Nephron (organoid): ENCODE measurements at regions not wholly inside any gene's neighbourhood (a gene's known extent, or its start where the extent isn't known, plus 50 kb on each side); places are given as distances from the start of the nearest gene placed in this dataset.

Experiments
- H3K27ac Mint-ChIP-seq, 3 experiments: 2 replicates each; pipeline ENCODE4 v1.8.0; 2020; ENCODE audit warnings: mixed read lengths in 3 of 3, mild to moderate bottlenecking in 2 of 3, moderate library complexity in 1 of 3
- H3K27me3 Mint-ChIP-seq: 2 replicates; pipeline ENCODE4 v1.8.0; 2021; ENCODE audit warnings: low read depth, mild to moderate bottlenecking, moderate library complexity, mixed read lengths
- H3K36me3 Mint-ChIP-seq: 2 replicates; pipeline ENCODE4 v1.8.0; 2020; ENCODE audit warnings: low read depth, mixed read lengths
- H3K4me1 Mint-ChIP-seq: 2 replicates; pipeline ENCODE4 v1.8.0; 2020; ENCODE audit warnings: mixed read lengths
- H3K4me3 Mint-ChIP-seq, 3 experiments: 2 replicates each; pipeline ENCODE4 v1.8.0; 2020; ENCODE audit warnings: mild to moderate bottlenecking in 3 of 3, mixed read lengths in 3 of 3, moderate library complexity in 2 of 3
- H3K9me3 Mint-ChIP-seq: 2 replicates; pipeline ENCODE4 v1.8.0; 2020; ENCODE audit warnings: mixed read lengths
- TF ChIP-seq, protein P1 (sequence below), 3 experiments: fragments of 200-600 bp; sonication (generic); IDR thresholded peaks; one replicate each; pipeline ENCODE4 v1.5.0; 2021; ENCODE audit warnings: antibody characterized with exemption in 3 of 3; ENCODE audit not compliant: unreplicated experiment in 3 of 3

DNA sequence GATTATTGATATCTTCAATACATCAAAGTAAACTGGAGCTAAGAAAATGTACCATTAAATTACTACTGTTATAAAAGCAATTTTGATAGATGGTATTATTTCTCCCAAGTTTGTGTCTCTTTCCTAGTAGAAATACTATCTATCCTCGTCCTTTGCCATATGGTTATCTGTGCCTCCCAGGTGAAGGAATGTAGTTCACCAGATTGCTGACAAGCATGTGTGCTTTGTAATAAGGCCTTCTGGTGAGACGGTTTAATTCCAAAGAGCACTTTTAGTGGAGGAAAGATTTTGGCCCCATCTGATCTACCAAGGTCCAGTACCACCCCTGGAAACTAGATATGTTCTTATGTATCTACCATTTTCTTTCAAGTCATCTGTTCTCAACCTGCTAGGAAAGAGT, 243.6 kb downstream of the DLEU7 start:
- peak overlapping the region in 1 of 3 experiments; percentile 80 for H3K27ac Mint-ChIP-seq

DNA sequence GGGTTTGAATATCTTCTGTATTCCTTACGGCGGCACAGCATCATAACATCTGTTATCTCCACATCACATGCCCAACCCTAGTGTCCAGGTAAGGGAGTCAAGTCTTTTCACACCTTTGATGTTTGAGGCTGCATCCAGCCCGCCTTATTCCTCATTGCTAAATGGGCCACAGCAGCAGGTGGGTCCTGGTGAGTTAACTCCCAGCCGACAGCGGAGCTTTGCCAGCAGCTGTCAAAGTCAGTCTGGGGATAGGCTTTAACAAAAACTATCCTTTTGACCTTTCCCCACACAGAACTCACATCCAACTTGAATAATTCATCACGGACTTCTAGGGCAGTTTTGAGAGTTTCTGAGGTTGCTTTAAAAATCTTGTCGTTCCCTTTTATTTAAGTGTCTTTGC, 235.1 kb downstream of the DLEU7 start:
- Mint-ChIP-seq H3K36me3 (no peaks in the 10 kb centered on the region), H3K4me1 (peaks cover 38% of the 10 kb centered on the region), H3K27me3 (peaks cover 3% of the 10 kb centered on the region), H3K27ac (peak overlapping the region; percentile 17 to 66 (median 19)), H3K9me3 (no peaks in the 10 kb centered on the region), H3K4me3 (peak overlapping the region in 1 of 3 experiments; percentile 7)
- TF ChIP-seq, protein P1, sequence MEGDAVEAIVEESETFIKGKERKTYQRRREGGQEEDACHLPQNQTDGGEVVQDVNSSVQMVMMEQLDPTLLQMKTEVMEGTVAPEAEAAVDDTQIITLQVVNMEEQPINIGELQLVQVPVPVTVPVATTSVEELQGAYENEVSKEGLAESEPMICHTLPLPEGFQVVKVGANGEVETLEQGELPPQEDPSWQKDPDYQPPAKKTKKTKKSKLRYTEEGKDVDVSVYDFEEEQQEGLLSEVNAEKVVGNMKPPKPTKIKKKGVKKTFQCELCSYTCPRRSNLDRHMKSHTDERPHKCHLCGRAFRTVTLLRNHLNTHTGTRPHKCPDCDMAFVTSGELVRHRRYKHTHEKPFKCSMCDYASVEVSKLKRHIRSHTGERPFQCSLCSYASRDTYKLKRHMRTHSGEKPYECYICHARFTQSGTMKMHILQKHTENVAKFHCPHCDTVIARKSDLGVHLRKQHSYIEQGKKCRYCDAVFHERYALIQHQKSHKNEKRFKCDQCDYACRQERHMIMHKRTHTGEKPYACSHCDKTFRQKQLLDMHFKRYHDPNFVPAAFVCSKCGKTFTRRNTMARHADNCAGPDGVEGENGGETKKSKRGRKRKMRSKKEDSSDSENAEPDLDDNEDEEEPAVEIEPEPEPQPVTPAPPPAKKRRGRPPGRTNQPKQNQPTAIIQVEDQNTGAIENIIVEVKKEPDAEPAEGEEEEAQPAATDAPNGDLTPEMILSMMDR (IDR thresholded peaks at IDR 0.05; ENCODE audit: unreplicated experiment in 3 of 3): no peak

More for the DNA sequence above, 243.6 kb downstream of the DLEU7 start:
- TF ChIP-seq, protein P1 (IDR thresholded peaks at IDR 0.05; ENCODE audit: unreplicated experiment in 3 of 3): no peak
- Mint-ChIP-seq H3K9me3 (no peaks in the 10 kb centered on the region), H3K4me1 (peaks cover 34% of the 10 kb centered on the region), H3K4me3 (no peak overlapping the region), H3K36me3 (no peaks in the 10 kb centered on the region), H3K27me3 (peaks cover 9% of the 10 kb centered on the region)

DNA sequence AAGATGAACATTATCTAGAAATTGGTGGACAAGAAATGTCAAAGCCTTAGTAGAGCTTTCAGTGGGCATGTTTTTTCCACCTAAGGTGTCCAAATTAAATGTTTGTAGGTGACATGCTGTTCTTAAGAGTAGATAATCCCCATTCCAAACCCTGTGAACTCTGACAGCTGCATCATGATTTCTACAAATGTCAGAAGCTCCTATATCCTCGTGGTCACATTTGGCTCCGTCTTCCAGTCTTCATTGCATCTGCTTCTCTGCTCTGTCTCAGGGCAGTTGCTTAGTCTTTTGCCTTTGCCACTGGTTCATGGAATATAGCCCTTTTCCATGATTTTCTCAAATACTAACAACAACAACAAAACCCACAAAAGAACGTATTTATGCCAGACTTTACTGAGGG, 234.5 kb downstream of the DLEU7 start:
- H3K27ac Mint-ChIP-seq: peak overlapping the region; percentile 17 to 66 (median 19)

DNA sequence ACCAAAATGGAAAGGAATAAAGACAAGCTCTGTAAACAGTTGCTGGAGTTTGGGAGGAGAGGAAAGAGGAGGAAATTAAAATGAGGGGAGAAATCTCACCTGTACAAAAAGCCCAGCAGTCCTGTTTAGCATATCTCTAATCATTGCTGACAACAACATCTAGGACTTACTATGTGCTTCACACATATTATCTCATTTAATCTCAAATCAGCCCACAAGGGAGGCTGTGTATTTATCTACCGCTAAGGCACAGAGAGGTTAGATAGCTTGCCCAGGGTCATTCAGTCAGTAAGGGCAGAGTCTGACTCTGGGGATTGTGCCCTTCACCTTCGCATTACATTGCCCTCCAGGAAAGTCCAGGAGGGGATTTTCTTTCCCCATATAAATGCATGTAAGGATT, 233.3 kb downstream of the DLEU7 start:
- peak overlapping the region in 1 of 3 experiments; percentile 22 for H3K4me3 Mint-ChIP-seq
- no peaks in the 10 kb centered on the region for H3K36me3 Mint-ChIP-seq
- H3K27me3 Mint-ChIP-seq: no peaks in the 10 kb centered on the region
- TF ChIP-seq, protein P1 (IDR thresholded peaks at IDR 0.05; ENCODE audit: unreplicated experiment in 3 of 3): no peak
- H3K27ac Mint-ChIP-seq: peak overlapping the region; percentile 17 to 66 (median 19)
- H3K4me1 Mint-ChIP-seq: peaks cover 46% of the 10 kb centered on the region
- no peaks in the 10 kb centered on the region for H3K9me3 Mint-ChIP-seq

More for the DNA sequence above, 234.5 kb downstream of the DLEU7 start:
- no peaks in the 10 kb centered on the region for H3K9me3 Mint-ChIP-seq
- no peak overlapping the region for H3K4me3 Mint-ChIP-seq
- no peaks in the 10 kb centered on the region for H3K36me3 Mint-ChIP-seq
- peaks cover 44% of the 10 kb centered on the region for H3K4me1 Mint-ChIP-seq
- peaks cover 3% of the 10 kb centered on the region for H3K27me3 Mint-ChIP-seq
- TF ChIP-seq, protein P1 (IDR thresholded peaks at IDR 0.05; ENCODE audit: unreplicated experiment in 3 of 3): no peak

DNA sequence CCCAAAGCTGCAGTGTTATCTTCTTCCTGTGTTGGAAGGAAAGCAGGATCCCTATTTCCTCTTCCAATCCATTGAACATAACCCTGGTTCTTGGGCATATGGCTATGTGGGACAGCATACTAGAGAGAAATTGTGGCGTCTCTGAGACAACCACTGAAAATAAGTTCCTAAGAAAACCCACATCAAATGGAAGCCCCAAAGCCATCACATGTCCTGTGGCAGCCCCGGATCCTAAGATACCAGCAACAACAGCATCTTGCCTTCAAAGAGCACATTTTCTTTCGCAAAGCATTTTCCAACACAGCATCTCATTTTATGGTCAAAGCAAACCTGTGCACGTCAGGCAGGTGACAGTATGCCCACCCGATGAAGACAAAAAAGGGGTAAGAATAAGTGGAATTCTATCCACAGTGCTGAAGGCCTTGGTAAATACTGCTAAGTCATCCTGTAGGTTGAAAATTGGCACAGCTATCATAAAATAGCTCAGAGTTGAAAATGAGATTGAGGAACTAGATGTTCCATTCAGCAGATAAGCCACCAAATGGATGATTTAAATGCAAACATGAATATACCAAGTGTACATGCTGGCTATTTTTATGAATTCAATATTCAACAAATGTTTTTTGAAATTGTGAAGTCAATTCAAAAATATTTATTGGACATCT, 232.2 kb downstream of the DLEU7 start:
- Mint-ChIP-seq H3K27me3 (no peaks in the 10 kb centered on the region), H3K36me3 (no peaks in the 10 kb centered on the region)

More for the DNA sequence above, 232.2 kb downstream of the DLEU7 start:
- TF ChIP-seq, protein P1 (IDR thresholded peaks at IDR 0.05; ENCODE audit: unreplicated experiment in 3 of 3): no peak
- Mint-ChIP-seq H3K9me3 (no peaks in the 10 kb centered on the region), H3K27ac (no peak overlapping the region), H3K4me3 (no peak overlapping the region), H3K4me1 (peaks cover 50% of the 10 kb centered on the region)
